B cell (primary cell): ENCODE measurements at regions not wholly inside any gene's neighbourhood (a gene's known extent, or its start where the extent isn't known, plus 50 kb on each side); places are given as distances from the start of the nearest gene placed in this dataset.

Source experiments
- ATAC-seq: fragments of 200-7000 bp; cut with Tn5 transposase; one replicate; pipeline ENCODE4 v1.10.0; 2021; ENCODE audit warnings: low read depth, mild to moderate bottlenecking, moderate number of reproducible peaks, moderate library complexity
- CTCF ChIA-PET: fragments of 350-600 bp; sonication (Branson Sonifier 250); formaldehyde crosslinking; loops from one replicate; lab custom pipeline; 2021; ENCODE audit warnings: antibody characterized with exemption, inconsistent platforms; lab: Charles Lee
- POLR2A ChIA-PET: fragments of 350-600 bp; sonication (Branson Sonifier 250); formaldehyde crosslinking; loops from one replicate; lab custom pipeline; 2021; ENCODE audit warnings: antibody characterized with exemption; lab: Charles Lee
- DNase-seq: peaks from one replicate; pipeline ENCODE4 v3.0.0; 2013
- H2AFZ ChIP-seq: 2 replicates; pipeline ENCODE4 v1.6.1; 2012; ENCODE audit warnings: mild to moderate bottlenecking, low read depth, low read length; ENCODE audit not compliant: insufficient read depth, poor library complexity, severe bottlenecking
- H3K27ac ChIP-seq, 2 donors: 1 replicate in 1 of 2; 2 replicates in 1 of 2; pipeline ENCODE4 v1.5.1; 2012 to 2013; ENCODE audit warnings: low read length in 2 of 2, mild to moderate bottlenecking in 2 of 2, moderate library complexity in 1 of 2
- H3K27me3 ChIP-seq, 4 experiments: fragments of 200-600 bp in 1 of 4; sonication (generic) in 1 of 4; replicated peaks in 1 of 4; 1 replicate in 2 of 4; 2 replicates in 2 of 4; pipeline versions ENCODE4 v1.6.1 to v1.7.0; 2013 to 2016; ENCODE audit warnings: low read length in 3 of 4, mild to moderate bottlenecking in 2 of 4, mixed read lengths in 1 of 4, moderate library complexity in 1 of 4; ENCODE audit not compliant: insufficient read depth in 4 of 4, control insufficient read depth in 3 of 4; ENCODE audit errors: control extremely low read depth in 1 of 4
- H3K36me3 ChIP-seq, 2 experiments: replicated peaks in 1 of 2; 1 replicate in 1 of 2; 2 replicates in 1 of 2; pipeline versions ENCODE4 v1.6.1 to v1.7.1; 2013; ENCODE audit warnings: low read length in 1 of 2; ENCODE audit not compliant: insufficient read depth in 2 of 2, control insufficient read depth in 1 of 2; ENCODE audit errors: control extremely low read depth in 1 of 2, extremely low read depth in 1 of 2
- H3K4me1 ChIP-seq, 2 donors: fragments of 200-600 bp in 1 of 2; sonication (generic) in 1 of 2; 1 replicate in 1 of 2; 2 replicates in 1 of 2; pipeline versions ENCODE4 v1.5.1 to v1.6.1; 2013 to 2017; ENCODE audit warnings: low read length in 2 of 2; ENCODE audit not compliant: control insufficient read depth in 2 of 2, insufficient read depth in 2 of 2
- H3K4me2 ChIP-seq: replicated peaks from 2 replicates; pipeline ENCODE3; 2012; ENCODE audit warnings: mild to moderate bottlenecking, low read depth, low read length; ENCODE audit not compliant: poor library complexity, severe bottlenecking
- H3K4me3 ChIP-seq, 5 experiments: fragments of 200-600 bp in 1 of 5; sonication (generic) in 1 of 5; 1 replicate in 3 of 5; 2 replicates in 2 of 5; pipeline versions ENCODE4 v1.5.1 to v1.7.0; 2011 to 2016; ENCODE audit warnings: low read length in 4 of 5, mild to moderate bottlenecking in 4 of 5, low read depth in 2 of 5, control low read depth in 1 of 5, moderate library complexity in 1 of 5; ENCODE audit not compliant: insufficient read depth in 1 of 5; ENCODE audit errors: control extremely low read depth in 1 of 5, extremely low read depth in 1 of 5
- H3K79me2 ChIP-seq: fragments of 200-600 bp; sonication (generic); one replicate; pipeline ENCODE4 v1.6.0; 2016; ENCODE audit warnings: low read length; ENCODE audit not compliant: control insufficient read depth, insufficient read depth
- H3K9ac ChIP-seq: fragments of 200-600 bp; sonication (generic); 2 replicates; pipeline ENCODE4 v1.6.1; 2017; ENCODE audit warnings: mild to moderate bottlenecking, low read length, moderate library complexity
- H3K9me3 ChIP-seq, 3 donors: one replicate each; pipeline versions ENCODE4 v1.6.1 to v1.7.1; 2013; ENCODE audit warnings: low read length in 2 of 3; ENCODE audit not compliant: control insufficient read depth in 2 of 3, insufficient read depth in 1 of 3; ENCODE audit errors: control extremely low read depth in 1 of 3
- H4K20me1 ChIP-seq: 2 replicates; pipeline ENCODE4 v1.6.0; 2012; ENCODE audit warnings: mild to moderate bottlenecking, low read length; ENCODE audit not compliant: insufficient read depth, control insufficient read depth, poor library complexity, severe bottlenecking
- H3K27ac Mint-ChIP-seq: one replicate; pipeline ENCODE4 v1.8.0; 2021; ENCODE audit warnings: mixed read lengths
- H3K27me3 Mint-ChIP-seq: one replicate; pipeline ENCODE4 v1.8.0; 2021; ENCODE audit warnings: mixed read lengths
- H3K4me1 Mint-ChIP-seq: one replicate; pipeline ENCODE4 v1.8.0; 2021; ENCODE audit warnings: mixed read lengths
- H3K4me3 Mint-ChIP-seq: one replicate; pipeline ENCODE4 v1.8.0; 2021; ENCODE audit warnings: mixed read lengths
- H3K9me3 Mint-ChIP-seq: one replicate; pipeline ENCODE4 v1.8.0; 2022; ENCODE audit warnings: mixed read lengths; ENCODE audit not compliant: insufficient read depth
- EZH2 ChIP-seq: IDR thresholded peaks from 2 replicates; pipeline ENCODE4 v1.6.1; 2012; ENCODE audit warnings: borderline replicate concordance, low read depth, mild to moderate bottlenecking, moderate library complexity, low read length; ENCODE audit not compliant: insufficient read depth, poor library complexity, severe bottlenecking
- WGBS: methylation state at CpG from one replicate; pipeline ENCODE4 v1.1.5; 2013; ENCODE audit warnings: missing lambda C conversion rate; ENCODE audit not compliant: insufficient coverage; 5-methylcytosine and 5-hydroxymethylcytosine counted together
- intact Hi-C: fragments of 100-400 bp; cut with micrococcal nuclease; formaldehyde crosslinking; loops from one replicate; pipeline ENCODE4 v1.10.0; 2022
- TF ChIP-seq, protein P1 (sequence below): fragments of 200-600 bp; IDR thresholded peaks from one replicate; pipeline ENCODE4 v1.8.0; 2022; ENCODE audit warnings: antibody characterized with exemption, mild to moderate bottlenecking

DNA sequence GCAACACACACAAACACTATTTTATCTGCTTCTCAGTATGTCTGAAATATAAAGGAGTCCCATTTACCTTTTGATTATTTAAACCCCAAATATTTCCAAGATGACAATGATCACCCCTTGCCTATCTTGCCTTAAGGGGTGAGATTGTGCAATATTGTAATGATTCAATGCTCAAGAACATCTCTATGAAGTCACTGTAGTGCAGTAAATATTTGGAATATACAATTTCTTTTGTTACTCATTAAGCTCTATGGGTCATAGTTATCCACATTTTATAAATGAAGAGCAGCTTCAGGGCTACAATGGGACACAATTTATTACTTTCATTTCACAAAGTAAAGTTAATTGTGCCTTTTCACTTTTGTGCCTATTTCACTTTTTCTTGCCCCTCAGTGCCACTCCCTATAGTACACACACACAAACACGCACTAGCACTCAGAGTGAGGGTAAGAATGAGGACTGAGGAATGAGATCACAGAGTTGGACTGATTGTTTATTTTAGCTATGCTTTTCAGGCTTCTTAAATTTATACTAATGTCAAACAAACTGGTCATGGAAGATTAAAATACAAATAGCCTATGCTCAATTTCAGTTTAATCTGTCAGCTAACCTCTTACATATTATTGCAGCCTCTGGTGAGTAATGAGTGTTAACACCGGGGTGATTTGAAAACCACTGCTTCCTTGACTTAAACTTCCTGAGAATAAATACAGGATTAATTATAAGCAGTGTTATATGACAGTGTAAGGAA is 521.0 kb upstream of the B3GALT2 start:
- no peaks in the 10 kb centered on the region for H3K79me2 ChIP-seq
- TF ChIP-seq, protein P1, sequence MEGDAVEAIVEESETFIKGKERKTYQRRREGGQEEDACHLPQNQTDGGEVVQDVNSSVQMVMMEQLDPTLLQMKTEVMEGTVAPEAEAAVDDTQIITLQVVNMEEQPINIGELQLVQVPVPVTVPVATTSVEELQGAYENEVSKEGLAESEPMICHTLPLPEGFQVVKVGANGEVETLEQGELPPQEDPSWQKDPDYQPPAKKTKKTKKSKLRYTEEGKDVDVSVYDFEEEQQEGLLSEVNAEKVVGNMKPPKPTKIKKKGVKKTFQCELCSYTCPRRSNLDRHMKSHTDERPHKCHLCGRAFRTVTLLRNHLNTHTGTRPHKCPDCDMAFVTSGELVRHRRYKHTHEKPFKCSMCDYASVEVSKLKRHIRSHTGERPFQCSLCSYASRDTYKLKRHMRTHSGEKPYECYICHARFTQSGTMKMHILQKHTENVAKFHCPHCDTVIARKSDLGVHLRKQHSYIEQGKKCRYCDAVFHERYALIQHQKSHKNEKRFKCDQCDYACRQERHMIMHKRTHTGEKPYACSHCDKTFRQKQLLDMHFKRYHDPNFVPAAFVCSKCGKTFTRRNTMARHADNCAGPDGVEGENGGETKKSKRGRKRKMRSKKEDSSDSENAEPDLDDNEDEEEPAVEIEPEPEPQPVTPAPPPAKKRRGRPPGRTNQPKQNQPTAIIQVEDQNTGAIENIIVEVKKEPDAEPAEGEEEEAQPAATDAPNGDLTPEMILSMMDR = no peak
- TF ChIP-seq EZH2 = no peak
- H3K36me3 ChIP-seq = no peaks in the 10 kb centered on the region
- Mint-ChIP-seq H3K4me3 (no peak overlapping the region), H3K9me3 (no peaks in the 10 kb centered on the region), H3K27ac (no peak overlapping the region), H3K27me3 (peaks cover 4% of the 10 kb centered on the region), H3K4me1 (no peaks in the 10 kb centered on the region)
- ChIA-PET CTCF (no interaction called here), POLR2A (no interaction called here)
- DNase-seq (no peak), ATAC-seq (no peak)
- WGBS = no CpG with 5 or more reads among the region's 2 CpGs
- H3K4me2 ChIP-seq = no peak overlapping the region
- no peaks in the 10 kb centered on the region for H3K4me1 ChIP-seq
- no peaks in the 10 kb centered on the region for H3K27me3 ChIP-seq
- no peak overlapping the region for H3K27ac ChIP-seq
- H3K9ac ChIP-seq = no peak overlapping the region
- H3K4me3 ChIP-seq = no peak overlapping the region
- intact Hi-C loops = no loop called here
- no peaks in the 10 kb centered on the region for H3K9me3 ChIP-seq
- no peak overlapping the region for H2AFZ ChIP-seq
- no peaks in the 10 kb centered on the region for H4K20me1 ChIP-seq

DNA sequence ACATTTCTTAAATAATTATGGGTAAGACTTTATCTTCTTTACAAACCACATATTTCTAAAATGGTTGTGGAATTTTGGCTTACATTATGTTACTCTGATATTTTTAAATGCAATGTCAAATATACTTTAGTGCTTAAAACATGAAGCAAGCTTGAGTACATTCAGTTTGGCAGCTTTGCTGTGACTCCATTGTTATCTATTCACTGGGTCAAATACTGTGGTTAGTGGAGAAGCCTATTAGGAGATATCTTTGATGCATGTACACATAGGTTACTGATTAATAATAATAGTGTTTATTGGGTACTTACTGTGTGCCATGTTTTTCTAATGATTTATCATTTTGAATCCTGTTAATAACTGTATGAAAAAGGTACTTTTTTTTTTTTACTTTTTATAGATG is 520.4 kb upstream of the B3GALT2 start:
- no peaks in the 10 kb centered on the region for H4K20me1 ChIP-seq
- Mint-ChIP-seq H3K4me3 (no peak overlapping the region), H3K9me3 (no peaks in the 10 kb centered on the region), H3K27ac (no peak overlapping the region), H3K4me1 (no peaks in the 10 kb centered on the region), H3K27me3 (peaks cover 4% of the 10 kb centered on the region)
- DNase-seq = no peak
- no peaks in the 10 kb centered on the region for H3K36me3 ChIP-seq
- intact Hi-C loops = no loop called here
- H2AFZ ChIP-seq = no peak overlapping the region
- no peaks in the 10 kb centered on the region for H3K9me3 ChIP-seq
- POLR2A ChIA-PET = no interaction called here
- no peaks in the 10 kb centered on the region for H3K4me1 ChIP-seq
- H3K27ac ChIP-seq = no peak overlapping the region
- no peak for ATAC-seq
- no peak overlapping the region for H3K9ac ChIP-seq
- CTCF ChIA-PET = no interaction called here
- H3K4me3 ChIP-seq = no peak overlapping the region
- H3K27me3 ChIP-seq = no peaks in the 10 kb centered on the region
- H3K79me2 ChIP-seq = no peaks in the 10 kb centered on the region
- no peak for TF ChIP-seq EZH2
- TF ChIP-seq, protein P1 = no peak
- no peak overlapping the region for H3K4me2 ChIP-seq
